ENCODE measurements at regions not wholly inside any gene's neighbourhood (a gene's known extent, or its start where the extent isn't known, plus 50 kb on each side); places are given as distances from the start of the nearest gene placed in this dataset.

- H3K36me3 ChIP-seq, result no peaks in the 10 kb centered on the region
- H3K9me3 ChIP-seq, result no peaks in the 10 kb centered on the region
- intact Hi-C loops (cut with DNase I; ENCODE audit: low total_unique reads), result no loop called here
- no peak for DNase-seq
- no peak overlapping the region for H3K27ac ChIP-seq
- no peak overlapping the region for H3K4me3 ChIP-seq
- no peaks in the 10 kb centered on the region for H3K27me3 ChIP-seq
- no peak for TF ChIP-seq CTCF (IDR thresholded peaks at IDR 0.05)
- peaks cover 0 to 25% (median 6%) of the 10 kb centered on the region in 4 donors for H3K4me1 ChIP-seq
Observed at GRCh38 chr22:27193215-27193614, 535.8 kb downstream of the MIAT start.

GRCh38 chr22:27193636-27194035 lies 536.2 kb downstream of the MIAT start:
- H3K36me3 ChIP-seq, result no peaks in the 10 kb centered on the region
- intact Hi-C loops (cut with DNase I; ENCODE audit: low total_unique reads), result no loop called here
- H3K27ac ChIP-seq, result no peak overlapping the region
- no peak for TF ChIP-seq CTCF (IDR thresholded peaks at IDR 0.05)
- H3K27me3 ChIP-seq, result no peaks in the 10 kb centered on the region
- no peak overlapping the region for H3K4me3 ChIP-seq
- H3K9me3 ChIP-seq, result no peaks in the 10 kb centered on the region
- no peak for DNase-seq
- peaks cover 0 to 25% (median 6%) of the 10 kb centered on the region in 4 donors for H3K4me1 ChIP-seq

- no peak overlapping the region for H3K27ac ChIP-seq
- H3K27me3 ChIP-seq, result no peaks in the 10 kb centered on the region
- intact Hi-C loops (cut with DNase I; ENCODE audit: low total_unique reads), result no loop called here
- H3K4me3 ChIP-seq, result no peak overlapping the region
- no peaks in the 10 kb centered on the region for H3K36me3 ChIP-seq
- DNase-seq, result no peak
- H3K9me3 ChIP-seq, result no peaks in the 10 kb centered on the region
- H3K4me1 ChIP-seq, result peaks cover 0 to 25% (median 6%) of the 10 kb centered on the region in 4 donors
- no peak for TF ChIP-seq CTCF (IDR thresholded peaks at IDR 0.05)
Observed at GRCh38 chr22:27194096-27194748, 536.8 kb downstream of the MIAT start.

- Histone ChIP-seq H3K9me3 (no peaks in the 10 kb centered on the region), H3K27ac (peak overlapping the region in 1 of 2 donors; percentile 36), H3K4me3 (no peak overlapping the region), H3K36me3 (no peaks in the 10 kb centered on the region), H3K4me1 (peaks cover 0 to 25% (median 6%) of the 10 kb centered on the region in 4 donors), H3K27me3 (no peaks in the 10 kb centered on the region)
- no peak for TF ChIP-seq CTCF (IDR thresholded peaks at IDR 0.05)
- DNase-seq, result peak in 1 of 2 donors; percentile 38
- intact Hi-C loops (cut with DNase I; ENCODE audit: low total_unique reads), result no loop called here
Observed at GRCh38 chr22:27195094-27195493, 537.7 kb downstream of the MIAT start.

GRCh38 chr22:27195494-27195893 lies 538.1 kb downstream of the MIAT start:
- peak overlapping the region in 1 of 2 donors; percentile 36 for H3K27ac ChIP-seq
- H3K4me3 ChIP-seq, result no peak overlapping the region
- intact Hi-C loops (cut with DNase I; ENCODE audit: low total_unique reads), result no loop called here
- no peaks in the 10 kb centered on the region for H3K27me3 ChIP-seq
- H3K9me3 ChIP-seq, result no peaks in the 10 kb centered on the region
- no peak for TF ChIP-seq CTCF (IDR thresholded peaks at IDR 0.05)
- no peak for DNase-seq
- H3K36me3 ChIP-seq, result no peaks in the 10 kb centered on the region
- H3K4me1 ChIP-seq, result peaks cover 0 to 25% (median 6%) of the 10 kb centered on the region in 4 donors

All from tibial artery (tissue), 4 donors.